ENCODE measurements at regions not wholly inside any gene's neighbourhood (a gene's known extent, or its start where the extent isn't known, plus 50 kb on each side); places are given as distances from the start of the nearest gene placed in this dataset.

DNA sequence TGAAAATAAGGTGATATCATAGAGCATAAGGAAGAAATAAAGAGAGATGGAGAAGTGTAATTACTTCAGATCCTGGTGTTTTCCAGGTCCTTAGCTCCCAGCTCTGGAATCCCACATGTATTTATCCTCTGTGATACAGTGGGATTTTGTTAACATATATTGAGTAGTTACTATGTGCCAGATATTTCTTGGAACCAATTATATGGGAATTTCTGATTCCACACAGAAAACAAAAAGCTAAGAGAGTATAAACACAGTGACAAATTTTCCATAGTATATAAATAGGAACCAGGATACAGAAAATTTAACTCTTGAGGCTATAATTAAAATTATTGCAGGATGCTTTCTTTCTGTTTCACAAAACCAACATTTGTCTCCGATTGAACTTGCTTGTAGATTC lies 1067.5 kb downstream of the PCDH7 start:
- in situ Hi-C loops (cut with HindIII; ENCODE audit: low pct_unique_long_range_greater_than_20kb, low sequenced_read_pairs), result no loop called here
- no peak for ATAC-seq
- TF ChIP-seq SIN3A (IDR thresholded peaks at IDR 0.05; ENCODE audit: borderline replicate concordance, insufficient read depth, low read depth, low read length) (no peak), POLR2AphosphoS5 (IDR thresholded peaks at IDR 0.05; ENCODE audit: low read depth, low read length) (no peak), TCF7L2 (IDR thresholded peaks at IDR 0.05; ENCODE audit: low read depth, low read length) (no peak)
- TF ChIP-seq, protein P1, sequence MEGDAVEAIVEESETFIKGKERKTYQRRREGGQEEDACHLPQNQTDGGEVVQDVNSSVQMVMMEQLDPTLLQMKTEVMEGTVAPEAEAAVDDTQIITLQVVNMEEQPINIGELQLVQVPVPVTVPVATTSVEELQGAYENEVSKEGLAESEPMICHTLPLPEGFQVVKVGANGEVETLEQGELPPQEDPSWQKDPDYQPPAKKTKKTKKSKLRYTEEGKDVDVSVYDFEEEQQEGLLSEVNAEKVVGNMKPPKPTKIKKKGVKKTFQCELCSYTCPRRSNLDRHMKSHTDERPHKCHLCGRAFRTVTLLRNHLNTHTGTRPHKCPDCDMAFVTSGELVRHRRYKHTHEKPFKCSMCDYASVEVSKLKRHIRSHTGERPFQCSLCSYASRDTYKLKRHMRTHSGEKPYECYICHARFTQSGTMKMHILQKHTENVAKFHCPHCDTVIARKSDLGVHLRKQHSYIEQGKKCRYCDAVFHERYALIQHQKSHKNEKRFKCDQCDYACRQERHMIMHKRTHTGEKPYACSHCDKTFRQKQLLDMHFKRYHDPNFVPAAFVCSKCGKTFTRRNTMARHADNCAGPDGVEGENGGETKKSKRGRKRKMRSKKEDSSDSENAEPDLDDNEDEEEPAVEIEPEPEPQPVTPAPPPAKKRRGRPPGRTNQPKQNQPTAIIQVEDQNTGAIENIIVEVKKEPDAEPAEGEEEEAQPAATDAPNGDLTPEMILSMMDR (IDR thresholded peaks at IDR 0.05), result no peak
- TF ChIP-seq, protein P2, sequence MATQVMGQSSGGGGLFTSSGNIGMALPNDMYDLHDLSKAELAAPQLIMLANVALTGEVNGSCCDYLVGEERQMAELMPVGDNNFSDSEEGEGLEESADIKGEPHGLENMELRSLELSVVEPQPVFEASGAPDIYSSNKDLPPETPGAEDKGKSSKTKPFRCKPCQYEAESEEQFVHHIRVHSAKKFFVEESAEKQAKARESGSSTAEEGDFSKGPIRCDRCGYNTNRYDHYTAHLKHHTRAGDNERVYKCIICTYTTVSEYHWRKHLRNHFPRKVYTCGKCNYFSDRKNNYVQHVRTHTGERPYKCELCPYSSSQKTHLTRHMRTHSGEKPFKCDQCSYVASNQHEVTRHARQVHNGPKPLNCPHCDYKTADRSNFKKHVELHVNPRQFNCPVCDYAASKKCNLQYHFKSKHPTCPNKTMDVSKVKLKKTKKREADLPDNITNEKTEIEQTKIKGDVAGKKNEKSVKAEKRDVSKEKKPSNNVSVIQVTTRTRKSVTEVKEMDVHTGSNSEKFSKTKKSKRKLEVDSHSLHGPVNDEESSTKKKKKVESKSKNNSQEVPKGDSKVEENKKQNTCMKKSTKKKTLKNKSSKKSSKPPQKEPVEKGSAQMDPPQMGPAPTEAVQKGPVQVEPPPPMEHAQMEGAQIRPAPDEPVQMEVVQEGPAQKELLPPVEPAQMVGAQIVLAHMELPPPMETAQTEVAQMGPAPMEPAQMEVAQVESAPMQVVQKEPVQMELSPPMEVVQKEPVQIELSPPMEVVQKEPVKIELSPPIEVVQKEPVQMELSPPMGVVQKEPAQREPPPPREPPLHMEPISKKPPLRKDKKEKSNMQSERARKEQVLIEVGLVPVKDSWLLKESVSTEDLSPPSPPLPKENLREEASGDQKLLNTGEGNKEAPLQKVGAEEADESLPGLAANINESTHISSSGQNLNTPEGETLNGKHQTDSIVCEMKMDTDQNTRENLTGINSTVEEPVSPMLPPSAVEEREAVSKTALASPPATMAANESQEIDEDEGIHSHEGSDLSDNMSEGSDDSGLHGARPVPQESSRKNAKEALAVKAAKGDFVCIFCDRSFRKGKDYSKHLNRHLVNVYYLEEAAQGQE (IDR thresholded peaks at IDR 0.05; ENCODE audit: insufficient read depth in 1 of 2, low read depth in 2 of 2, low read length in 1 of 2), result no peak

DNA sequence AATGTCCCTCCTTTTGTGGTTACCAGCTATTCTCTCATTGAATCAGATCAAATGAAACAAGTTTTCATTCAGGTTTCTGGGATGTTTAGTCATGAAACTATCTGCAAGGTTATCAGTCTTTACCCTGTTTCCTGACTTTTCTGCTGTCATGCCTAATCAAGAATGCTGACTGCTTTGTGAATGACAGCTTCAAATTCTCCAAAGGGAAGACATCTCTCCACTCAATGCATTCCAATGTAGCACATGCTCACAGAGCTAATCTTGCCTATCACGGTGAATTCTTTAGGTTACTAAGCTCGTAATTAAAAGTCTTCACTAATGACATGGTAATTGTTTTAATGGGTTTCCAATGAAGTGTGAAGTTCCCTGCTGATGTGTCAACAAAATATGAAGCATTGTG lies 1068.5 kb downstream of the PCDH7 start:
- Histone ChIP-seq H3K4me1 (ENCODE audit: control insufficient read depth, insufficient read depth, low read length) (no peaks in the 10 kb centered on the region), H3K27ac (ENCODE audit: low read length) (no peak overlapping the region), H3K4me3 (ENCODE audit: low read depth in 2 of 2, low read length in 2 of 2) (no peak overlapping the region), H3K36me3 (ENCODE audit: control insufficient read depth, insufficient read depth, low read length) (no peaks in the 10 kb centered on the region), H3K27me3 (ENCODE audit: control insufficient read depth, insufficient read depth, low read length) (no peaks in the 10 kb centered on the region), H3K9me3 (ENCODE audit: control insufficient read depth, insufficient read depth, low read depth, low read length) (no peaks in the 10 kb centered on the region)
- ATAC-seq (no peak), DNase-seq (ENCODE audit: low read depth, low spot score) (no peak)
- in situ Hi-C loops (cut with HindIII; ENCODE audit: low pct_unique_long_range_greater_than_20kb, low sequenced_read_pairs) (no loop called here), intact Hi-C loops (cut with micrococcal nuclease; ENCODE audit: unreplicated experiment) (no loop called here)
- BruUV-seq (replicated peaks), result no TSS peak
- ChIA-PET CTCF (no interaction called here), POLR2A (no interaction called here)
- TF ChIP-seq, protein P2 (IDR thresholded peaks at IDR 0.05; ENCODE audit: insufficient read depth in 1 of 2, low read depth in 2 of 2, low read length in 1 of 2), result no peak
- TF ChIP-seq, protein P1 (IDR thresholded peaks at IDR 0.05), result no peak
- TF ChIP-seq SIN3A (IDR thresholded peaks at IDR 0.05; ENCODE audit: borderline replicate concordance, insufficient read depth, low read depth, low read length), result no peak
- TF ChIP-seq POLR2AphosphoS5 (IDR thresholded peaks at IDR 0.05; ENCODE audit: low read depth, low read length), result no peak
- TF ChIP-seq TCF7L2 (IDR thresholded peaks at IDR 0.05; ENCODE audit: low read depth, low read length), result no peak

More for the DNA sequence above, 1067.5 kb downstream of the PCDH7 start:
- Histone ChIP-seq H3K4me3 (ENCODE audit: low read depth in 2 of 2, low read length in 2 of 2) (no peak overlapping the region), H3K9me3 (ENCODE audit: control insufficient read depth, insufficient read depth, low read depth, low read length) (no peaks in the 10 kb centered on the region), H3K27ac (ENCODE audit: low read length) (no peak overlapping the region), H3K36me3 (ENCODE audit: control insufficient read depth, insufficient read depth, low read length) (no peaks in the 10 kb centered on the region), H3K27me3 (ENCODE audit: control insufficient read depth, insufficient read depth, low read length) (no peaks in the 10 kb centered on the region), H3K4me1 (ENCODE audit: control insufficient read depth, insufficient read depth, low read length) (no peaks in the 10 kb centered on the region)
- ChIA-PET CTCF (no interaction called here), POLR2A (no interaction called here)
- DNase-seq (ENCODE audit: low read depth, low spot score), result no peak
- intact Hi-C loops (cut with micrococcal nuclease; ENCODE audit: unreplicated experiment), result no loop called here
- no TSS peak for BruUV-seq (replicated peaks)

All from Panc1 (cell line).